ENCODE measurements at regions not wholly inside any gene's neighbourhood (a gene's known extent, or its start where the extent isn't known, plus 50 kb on each side); places are given as distances from the start of the nearest gene placed in this dataset.

GRCh38 chr1:19567041-19567440, 77.1 kb upstream of the NBL1 start:
- no peaks in the 10 kb centered on the region for H3K79me2 ChIP-seq (ENCODE audit: control insufficient read depth, insufficient read depth, low read length)
- no peak overlapping the region for H3K9ac ChIP-seq (ENCODE audit: insufficient read depth in 1 of 2, low read depth in 2 of 2, low read length in 2 of 2)
- DNase-seq (ENCODE audit: extremely low read depth in 1 of 4, low spot score in 3 of 4) (peak in 1 of 4 experiments; percentile 3), ATAC-seq (no peak), FAIRE-seq (no peak)
- H3K27me3 ChIP-seq (ENCODE audit: control insufficient read depth in 2 of 2, insufficient read depth in 2 of 2, low read length in 2 of 2): peaks cover 18 to 31% of the 10 kb centered on the region in 2 experiments
- 4% methylated on average over 4 of the region's 4 CpGs for WGBS (ENCODE audit: insufficient coverage, low coverage, missing lambda C conversion rate)
- H3K9me1 ChIP-seq (ENCODE audit: control insufficient read depth, insufficient read depth, low read length): no peaks in the 10 kb centered on the region
- CTCF ChIA-PET (ENCODE audit: low intra/inter-chr PET ratio): no interaction called here
- H3K9me3 ChIP-seq (replicated peaks; ENCODE audit: control insufficient read depth, insufficient read depth, low read depth, low read length): no peaks in the 10 kb centered on the region
- no peak overlapping the region for H3K4me2 ChIP-seq (ENCODE audit: insufficient read depth, low read length)
- H4K20me1 ChIP-seq (replicated peaks; ENCODE audit: control insufficient read depth, insufficient read depth, low read length): no peaks in the 10 kb centered on the region
- H2AFZ ChIP-seq (ENCODE audit: low read depth, low read length): no peak overlapping the region
- no TSS peak for BruUV-seq (replicated peaks)
- in situ Hi-C loops (cut with MboI): no loop called here
- no peaks in the 10 kb centered on the region for H3K36me3 ChIP-seq (ENCODE audit: control insufficient read depth, insufficient read depth, low read length)
- POLR2A ChIA-PET: interaction anchor here (0.6 to 2.0 kb wide), 3 partner anchors 8 to 68 kb away, joined by 3 to 4 read pairs (median 3); no protein-coding TSS in a partner anchor
- H3K4me1 ChIP-seq (replicated peaks in 1 of 2; ENCODE audit: control insufficient read depth in 2 of 2, insufficient read depth in 2 of 2, low read length in 2 of 2): peaks cover 0 to 7% of the 10 kb centered on the region in 2 experiments; a peak in 3 of 5 replicates
- no peak overlapping the region for H3K27ac ChIP-seq (ENCODE audit: extremely low read depth, low read depth, low read length)
- intact Hi-C loops (cut with micrococcal nuclease): no loop called here
- no peak overlapping the region for H3K4me3 ChIP-seq
- TF ChIP-seq, protein P1, sequence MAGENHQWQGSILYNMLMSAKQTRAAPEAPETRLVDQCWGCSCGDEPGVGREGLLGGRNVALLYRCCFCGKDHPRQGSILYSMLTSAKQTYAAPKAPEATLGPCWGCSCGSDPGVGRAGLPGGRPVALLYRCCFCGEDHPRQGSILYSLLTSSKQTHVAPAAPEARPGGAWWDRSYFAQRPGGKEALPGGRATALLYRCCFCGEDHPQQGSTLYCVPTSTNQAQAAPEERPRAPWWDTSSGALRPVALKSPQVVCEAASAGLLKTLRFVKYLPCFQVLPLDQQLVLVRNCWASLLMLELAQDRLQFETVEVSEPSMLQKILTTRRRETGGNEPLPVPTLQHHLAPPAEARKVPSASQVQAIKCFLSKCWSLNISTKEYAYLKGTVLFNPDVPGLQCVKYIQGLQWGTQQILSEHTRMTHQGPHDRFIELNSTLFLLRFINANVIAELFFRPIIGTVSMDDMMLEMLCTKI (IDR thresholded peaks at IDR 0.05; ENCODE audit: partially characterized antibody): no peak
- no peak for TF ChIP-seq TCF15 (CRISPR knock-in tag; IDR thresholded peaks at IDR 0.05)
- TF ChIP-seq ZNF79 (CRISPR knock-in tag; IDR thresholded peaks at IDR 0.05; ENCODE audit: low read depth): no peak
- TF ChIP-seq PREB (CRISPR knock-in tag; IDR thresholded peaks at IDR 0.05): no peak
- TF ChIP-seq HDAC2 (IDR thresholded peaks at IDR 0.05): no peak
- no peak for TF ChIP-seq JUN (IDR thresholded peaks at IDR 0.05; ENCODE audit: borderline replicate concordance, low read depth, low read length)
- TF ChIP-seq JUN (CRISPR knock-in tag; IDR thresholded peaks at IDR 0.05; ENCODE audit: borderline replicate concordance): no peak
- TF ChIP-seq RBM15 (IDR thresholded peaks at IDR 0.05; ENCODE audit: insufficient read depth, low read length): no peak
- TF ChIP-seq CAMTA2 (CRISPR knock-in tag; conservative IDR thresholded peaks at IDR 0.05): no peak
- no peak for TF ChIP-seq ELF4 (CRISPR knock-in tag; IDR thresholded peaks at IDR 0.05)
- no peak for TF ChIP-seq MBD1 (CRISPR knock-in tag; IDR thresholded peaks at IDR 0.05)
- TF ChIP-seq ZNF165 (CRISPR knock-in tag; IDR thresholded peaks at IDR 0.05; ENCODE audit: borderline replicate concordance): no peak
- no peak for TF ChIP-seq BACH1 (tag; IDR thresholded peaks at IDR 0.05)
- TF ChIP-seq BRF1 (IDR thresholded peaks at IDR 0.05; ENCODE audit: borderline replicate concordance, extremely low read depth, insufficient read length): no peak
- no peak for TF ChIP-seq ESRRA (IDR thresholded peaks at IDR 0.05; ENCODE audit: borderline replicate concordance, low read depth)
- no peak for TF ChIP-seq NFE2 (IDR thresholded peaks at IDR 0.05; ENCODE audit: low read depth)
- TF ChIP-seq XRCC5 (IDR thresholded peaks at IDR 0.05; ENCODE audit: low read depth, low read length): no peak
